ENCODE measurements at regions not wholly inside any gene's neighbourhood (a gene's known extent, or its start where the extent isn't known, plus 50 kb on each side); places are given as distances from the start of the nearest gene placed in this dataset.

DNA sequence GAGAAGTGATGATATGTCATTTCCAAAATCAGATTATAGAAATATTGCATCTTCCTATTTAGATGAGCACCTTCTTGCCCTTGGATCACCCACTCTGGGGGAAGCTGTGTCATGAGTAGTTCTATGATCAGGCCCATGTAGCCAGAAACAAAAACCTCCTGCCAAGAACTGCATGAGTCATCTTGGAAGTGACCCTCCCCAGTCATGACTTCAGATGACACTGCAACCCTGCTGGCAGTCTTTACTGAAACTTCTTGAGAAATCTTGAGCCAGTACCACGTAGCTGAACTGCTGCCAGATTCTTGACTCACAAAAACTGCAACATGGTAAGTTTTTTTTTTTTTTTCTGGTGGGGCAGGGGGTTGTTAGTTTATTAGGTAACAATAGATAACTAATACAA lies 439.6 kb upstream of the PTGER4 start:
- no peak overlapping the region for H3K27ac ChIP-seq
- 43% methylated on average over 1 of the region's 1 CpG for WGBS

DNA sequence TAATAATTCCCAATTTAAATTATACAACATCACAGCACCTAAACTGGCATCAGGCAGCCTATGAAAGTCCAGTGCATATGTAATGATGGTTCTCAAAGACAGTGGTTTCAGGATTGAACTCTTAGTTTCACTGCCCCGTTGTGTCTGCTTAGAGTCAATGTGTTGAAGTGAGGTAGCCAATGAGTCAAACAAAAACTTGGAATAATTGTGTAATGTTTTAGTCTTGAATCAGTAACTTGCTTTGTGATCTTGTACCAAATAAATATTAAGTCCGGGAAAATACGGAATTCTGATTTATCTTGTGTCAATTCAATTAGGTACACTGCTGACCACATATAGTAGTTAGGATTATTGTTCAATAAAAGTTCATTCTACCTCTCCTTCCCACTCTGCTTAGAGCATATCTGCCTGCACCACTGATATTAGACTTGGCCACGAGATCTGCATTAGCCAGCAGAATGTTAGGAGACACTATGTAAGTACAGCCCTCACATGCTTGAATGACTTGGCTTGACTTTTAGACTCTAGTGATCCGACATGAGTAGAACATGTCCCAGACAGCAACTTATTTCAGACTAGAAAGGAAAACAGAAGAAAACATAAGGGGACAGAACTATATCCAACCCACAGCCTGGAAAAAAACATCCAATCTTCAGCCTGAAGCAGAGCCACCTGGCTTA lies 441.5 kb upstream of the PTGER4 start:
- Histone ChIP-seq H3K9me3 (peaks cover 4% of the 10 kb centered on the region), H3K27me3 (no peaks in the 10 kb centered on the region), H3K4me3 (no peak overlapping the region), H3K27ac (no peak overlapping the region), H3K4me1 (no peaks in the 10 kb centered on the region), H3K36me3 (no peaks in the 10 kb centered on the region)
- WGBS = 72% methylated on average over 5 of the region's 5 CpGs
- no peak for DNase-seq (ENCODE audit: low spot score in 2 of 2)
- TF ChIP-seq CTCF (IDR thresholded peaks at IDR 0.05) = no peak
- TF ChIP-seq POLR2AphosphoS5 (IDR thresholded peaks at IDR 0.05) = no peak
- no peak for TF ChIP-seq EP300 (IDR thresholded peaks at IDR 0.05)
- TF ChIP-seq POLR2A (IDR thresholded peaks at IDR 0.05) = no peak

More for the DNA sequence above, 439.6 kb upstream of the PTGER4 start:
- TF ChIP-seq POLR2A (IDR thresholded peaks at IDR 0.05) (no peak), EP300 (IDR thresholded peaks at IDR 0.05) (no peak), CTCF (IDR thresholded peaks at IDR 0.05) (no peak), POLR2AphosphoS5 (IDR thresholded peaks at IDR 0.05) (no peak)
- H3K4me1 ChIP-seq = no peaks in the 10 kb centered on the region
- no peaks in the 10 kb centered on the region for H3K36me3 ChIP-seq
- no peaks in the 10 kb centered on the region for H3K27me3 ChIP-seq
- no peak for DNase-seq (ENCODE audit: low spot score in 2 of 2)
- H3K4me3 ChIP-seq = no peak overlapping the region
- H3K9me3 ChIP-seq = peaks cover 4% of the 10 kb centered on the region

DNA sequence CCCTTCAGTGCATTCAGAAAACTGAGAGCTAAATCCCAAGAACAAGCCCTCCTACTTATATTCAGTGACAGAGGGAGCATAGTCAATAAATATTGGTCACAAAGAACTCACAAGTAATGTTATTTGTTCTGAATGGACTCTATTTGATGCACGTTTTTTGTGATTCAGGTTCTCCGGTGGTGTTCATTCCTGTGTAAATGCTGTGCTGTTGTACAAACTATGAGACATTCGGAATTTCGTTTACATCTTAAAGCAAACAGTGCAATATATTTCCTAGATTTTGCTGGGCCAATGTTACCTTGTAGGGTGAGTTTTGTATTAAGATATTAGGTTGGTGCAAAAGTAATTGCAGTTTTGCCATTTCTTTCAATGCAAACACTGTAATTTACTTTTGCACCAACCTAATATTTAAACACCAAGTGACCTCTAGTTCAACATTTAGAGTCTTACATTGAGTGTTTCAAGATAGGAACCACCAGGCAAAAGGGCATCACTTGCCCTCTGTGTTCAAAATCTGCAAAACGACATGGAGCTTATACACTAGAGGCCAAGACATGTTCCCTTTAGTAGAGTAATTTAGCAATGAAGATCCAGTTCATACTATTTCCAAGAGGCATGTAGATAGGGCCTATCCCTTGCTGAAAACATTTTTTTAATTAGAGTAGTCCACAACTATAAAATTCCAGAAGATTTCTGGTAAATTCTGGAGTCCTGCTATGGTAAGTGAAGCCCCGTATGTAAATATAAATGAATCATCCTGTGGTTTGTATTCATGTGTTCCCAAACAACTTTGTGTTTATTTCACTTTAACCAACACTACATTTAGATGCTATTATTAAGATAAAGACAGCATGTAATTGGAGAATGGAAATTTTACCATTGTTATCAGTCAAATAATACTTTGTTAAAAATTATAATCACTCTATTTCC lies 444.0 kb upstream of the PTGER4 start:
- TF ChIP-seq POLR2A (IDR thresholded peaks at IDR 0.05) (no peak), POLR2AphosphoS5 (IDR thresholded peaks at IDR 0.05) (no peak), EP300 (IDR thresholded peaks at IDR 0.05) (no peak), CTCF (IDR thresholded peaks at IDR 0.05) (no peak)
- no peak overlapping the region for H3K27ac ChIP-seq
- H3K4me3 ChIP-seq = no peak overlapping the region
- DNase-seq (ENCODE audit: low spot score in 2 of 2) = no peak
- peaks cover 4% of the 10 kb centered on the region for H3K9me3 ChIP-seq
- no peaks in the 10 kb centered on the region for H3K4me1 ChIP-seq
- no peaks in the 10 kb centered on the region for H3K27me3 ChIP-seq
- H3K36me3 ChIP-seq = no peaks in the 10 kb centered on the region
- 92% methylated on average over 6 of the region's 6 CpGs for WGBS

DNA sequence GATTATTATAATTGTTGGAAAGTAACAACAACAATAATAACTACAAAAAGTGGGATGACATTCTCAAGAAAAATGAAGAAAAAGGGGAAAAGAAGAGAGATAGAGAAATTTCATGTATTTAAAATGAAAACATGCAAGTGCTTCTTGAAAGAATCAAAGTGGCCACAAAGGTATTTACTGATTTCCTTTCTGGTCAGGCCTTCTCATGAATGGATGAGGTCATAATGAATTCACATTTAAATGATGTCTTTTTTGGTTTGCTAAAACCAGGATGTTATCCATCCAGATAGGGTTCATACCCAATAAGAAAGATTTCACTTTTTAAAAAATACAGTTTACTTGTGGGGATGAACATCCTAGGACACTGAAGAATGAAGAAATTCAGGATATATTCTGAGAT lies 446.4 kb upstream of the PTGER4 start:
- TF ChIP-seq CTCF (IDR thresholded peaks at IDR 0.05) = no peak
- no peak for TF ChIP-seq POLR2AphosphoS5 (IDR thresholded peaks at IDR 0.05)
- TF ChIP-seq EP300 (IDR thresholded peaks at IDR 0.05) = no peak
- TF ChIP-seq POLR2A (IDR thresholded peaks at IDR 0.05) = no peak
- H3K4me3 ChIP-seq = no peak overlapping the region
- no peaks in the 10 kb centered on the region for H3K4me1 ChIP-seq

DNA sequence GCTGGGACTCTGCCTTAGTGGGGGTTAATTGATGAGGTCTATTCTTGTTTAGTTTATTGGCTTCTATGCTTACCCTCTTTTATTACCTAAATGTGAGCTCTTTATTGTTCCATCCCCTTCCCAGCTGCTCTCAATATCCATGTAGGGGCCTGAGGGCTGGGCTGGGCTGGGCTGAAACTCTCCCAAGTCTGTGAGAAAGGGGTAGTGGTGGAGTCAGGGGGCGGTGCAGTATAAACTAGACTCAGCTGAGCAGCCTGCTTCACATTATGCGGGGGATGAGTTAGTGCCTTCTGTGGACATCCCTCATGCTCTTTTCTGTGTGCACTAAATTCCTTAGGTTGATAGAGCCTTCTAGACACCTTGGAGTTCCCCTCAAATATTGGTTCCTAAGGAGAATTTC lies 451.8 kb upstream of the PTGER4 start:
- Histone ChIP-seq H3K27me3 (no peaks in the 10 kb centered on the region), H3K4me1 (no peaks in the 10 kb centered on the region), H3K27ac (no peak overlapping the region), H3K36me3 (no peaks in the 10 kb centered on the region), H3K4me3 (no peak overlapping the region), H3K9me3 (no peaks in the 10 kb centered on the region)
- 84% methylated on average over 2 of the region's 2 CpGs for WGBS
- TF ChIP-seq EP300 (IDR thresholded peaks at IDR 0.05) (no peak), CTCF (IDR thresholded peaks at IDR 0.05) (no peak), POLR2AphosphoS5 (IDR thresholded peaks at IDR 0.05) (no peak), POLR2A (IDR thresholded peaks at IDR 0.05) (no peak)
- no peak for DNase-seq (ENCODE audit: low spot score in 2 of 2)

More for the DNA sequence above, 446.4 kb upstream of the PTGER4 start:
- no peaks in the 10 kb centered on the region for H3K27me3 ChIP-seq
- no peaks in the 10 kb centered on the region for H3K36me3 ChIP-seq
- H3K27ac ChIP-seq = no peak overlapping the region
- H3K9me3 ChIP-seq = no peaks in the 10 kb centered on the region
- DNase-seq (ENCODE audit: low spot score in 2 of 2) = no peak
